IPS DF 19.7 (cell line): ENCODE measurements at regions not wholly inside any gene's neighbourhood (a gene's known extent, or its start where the extent isn't known, plus 50 kb on each side); places are given as distances from the start of the nearest gene placed in this dataset.
"Not testable (repeated sequence)": the region's sequence is repeated elsewhere in the genome, so short reads cannot be mapped to it uniquely, and the experiment has no call there.

ENCODE experiments used
- DNase-seq: peaks from one replicate; pipeline ENCODE4 v3.0.0-alpha.2; 2013; ENCODE audit warnings: low read depth, low spot score

- DNase-seq: no peak
Measured at GRCh38 chr10:111579473-111579872, 502.6 kb downstream of the ADRA2A start.

GRCh38 chr10:111590703-111591102 is 513.9 kb downstream of the ADRA2A start:
- no peak for DNase-seq

- no peak for DNase-seq
Measured at GRCh38 chr10:111593578-111593977, 516.7 kb downstream of the ADRA2A start.

GRCh38 chr10:111595173-111595572 is 518.3 kb downstream of the ADRA2A start:
- no peak for DNase-seq

GRCh38 chr10:111598433-111599059 is 521.7 kb downstream of the ADRA2A start:
- DNase-seq: peak; percentile 56

GRCh38 chr10:111599943-111600342 is 523.1 kb downstream of the ADRA2A start:
- no peak for DNase-seq

GRCh38 chr10:111600772-111601171 is 523.9 kb downstream of the ADRA2A start:
- no peak for DNase-seq

- no peak for DNase-seq
Measured at GRCh38 chr10:111612273-111612672, 535.4 kb downstream of the ADRA2A start.

GRCh38 chr10:111634191-111634590 is 549.4 kb downstream of the GPAM start:
- no peak for DNase-seq

- no peak for DNase-seq
Measured at GRCh38 chr10:111646021-111646420, 537.5 kb downstream of the GPAM start.

GRCh38 chr10:111648046-111648445 is 535.5 kb downstream of the GPAM start:
- DNase-seq: no peak

- not testable (repeated sequence) for DNase-seq
Measured at GRCh38 chr10:111649080-111649479, 534.5 kb downstream of the GPAM start.

- peak; percentile 3 for DNase-seq
Measured at GRCh38 chr10:111650088-111650487, 533.5 kb downstream of the GPAM start.

GRCh38 chr10:111656066-111656465 is 527.5 kb downstream of the GPAM start:
- DNase-seq: no peak

- no peak for DNase-seq
Measured at GRCh38 chr10:111677759-111678158, 505.8 kb downstream of the GPAM start.

- DNase-seq: no peak
Measured at GRCh38 chr10:111686796-111687195, 496.8 kb downstream of the GPAM start.

GRCh38 chr10:111698711-111699110 is 484.9 kb downstream of the GPAM start:
- DNase-seq: no peak

- DNase-seq: no peak
Measured at GRCh38 chr10:111703986-111704385, 479.6 kb downstream of the GPAM start.

- DNase-seq: no peak
Measured at GRCh38 chr10:111705021-111705420, 478.5 kb downstream of the GPAM start.

GRCh38 chr10:111706331-111706730 is 477.2 kb downstream of the GPAM start:
- DNase-seq: no peak

- no peak for DNase-seq
Measured at GRCh38 chr10:111707076-111707475, 476.5 kb downstream of the GPAM start.

- no peak for DNase-seq
Measured at GRCh38 chr10:111709603-111710002, 474.0 kb downstream of the GPAM start.

GRCh38 chr10:111716032-111716431 is 467.5 kb downstream of the GPAM start:
- no peak for DNase-seq

- DNase-seq: no peak
Measured at GRCh38 chr10:111724121-111724520, 459.4 kb downstream of the GPAM start.
